MCF 10A (cell line): ENCODE measurements at regions not wholly inside any gene's neighbourhood (a gene's known extent, or its start where the extent isn't known, plus 50 kb on each side); places are given as distances from the start of the nearest gene placed in this dataset.
A peak's percentile ranks its signal among the peaks of the same experiment; 100 is the strongest.

Experiments
- BruUV-seq: library from RNA; stranded (reverse); fragments of 400-500 nt; replicated peaks from 2 replicates; lab custom pipeline; 2021; lab: Mats Ljungman, UMichigan
- CTCF ChIA-PET: fragments of 300-600 bp; sonication (Branson Sonifier 250); formaldehyde crosslinking; extraction: SDS; loops from one replicate; lab custom pipeline; 2021; ENCODE audit warnings: antibody characterized with exemption, inconsistent platforms; lab: Yijun Ruan, JAX
- POLR2A ChIA-PET: fragments of 300-600, 350-650 bp; sonication (Branson Sonifier 250); formaldehyde crosslinking; extraction: SDS; loops from one replicate; lab custom pipeline; 2020; ENCODE audit warnings: antibody characterized with exemption, inconsistent platforms; lab: Yijun Ruan, JAX
- DNase-seq: peaks from one replicate; pipeline ENCODE4 v3.0.0-alpha.2; 2018; ENCODE audit not compliant: unreplicated experiment
- H3K27ac Mint-ChIP-seq: one replicate; pipeline ENCODE4 v1.8.0; 2022; ENCODE audit warnings: mild to moderate bottlenecking, low read depth, mixed read lengths; ENCODE audit not compliant: unreplicated experiment
- H3K27me3 Mint-ChIP-seq: one replicate; pipeline ENCODE4 v1.8.0; 2022; ENCODE audit warnings: mixed read lengths; ENCODE audit not compliant: insufficient read depth, unreplicated experiment
- H3K36me3 Mint-ChIP-seq: one replicate; pipeline ENCODE4 v1.8.0; 2022; ENCODE audit warnings: mild to moderate bottlenecking, moderate library complexity, mixed read lengths; ENCODE audit not compliant: insufficient read depth, unreplicated experiment
- H3K4me1 Mint-ChIP-seq: one replicate; pipeline ENCODE4 v1.8.0; 2022; ENCODE audit warnings: mixed read lengths; ENCODE audit not compliant: insufficient read depth, unreplicated experiment
- H3K4me3 Mint-ChIP-seq: one replicate; pipeline ENCODE4 v1.8.0; 2022; ENCODE audit warnings: mild to moderate bottlenecking, moderate library complexity, mixed read lengths; ENCODE audit not compliant: unreplicated experiment
- H3K9me3 Mint-ChIP-seq: one replicate; pipeline ENCODE4 v1.8.0; 2022; ENCODE audit warnings: mixed read lengths; ENCODE audit not compliant: unreplicated experiment
- CTCF ChIP-seq: fragments of 200-600 bp; IDR thresholded peaks from one replicate; pipeline ENCODE4 v1.8.0; 2022; ENCODE audit warnings: antibody characterized with exemption, mild to moderate bottlenecking; ENCODE audit not compliant: unreplicated experiment
- intact Hi-C: fragments of 100-400 bp; cut with micrococcal nuclease; formaldehyde crosslinking; loops from 2 replicates; pipeline ENCODE4 v1.14.1; 2022

- intact Hi-C loops = no loop called here
- ChIA-PET POLR2A (no interaction called here), CTCF (no interaction called here)
- DNase-seq = no peak
- H3K27me3 Mint-ChIP-seq = no peaks in the 10 kb centered on the region
- H3K4me1 Mint-ChIP-seq = no peaks in the 10 kb centered on the region
- no peaks in the 10 kb centered on the region for H3K36me3 Mint-ChIP-seq
- TF ChIP-seq CTCF = no peak
- no peak overlapping the region for H3K27ac Mint-ChIP-seq
- H3K9me3 Mint-ChIP-seq = peaks cover 5% of the 10 kb centered on the region
- no peak overlapping the region for H3K4me3 Mint-ChIP-seq
- no TSS peak for BruUV-seq
Measured at GRCh38 chr3:78462021-78462420, 1305.8 kb downstream of the ROBO1 start.

- H3K4me3 Mint-ChIP-seq = no peak overlapping the region
- CTCF ChIA-PET = interaction anchor here (0.7 kb wide), 1 partner anchor 1920 kb away, joined by 5 read pairs; no protein-coding TSS in a partner anchor
- no peak overlapping the region for H3K27ac Mint-ChIP-seq
- POLR2A ChIA-PET = no interaction called here
- no peaks in the 10 kb centered on the region for H3K36me3 Mint-ChIP-seq
- intact Hi-C loops = no loop called here
- TF ChIP-seq CTCF = no peak
- no peaks in the 10 kb centered on the region for H3K4me1 Mint-ChIP-seq
- H3K27me3 Mint-ChIP-seq = no peaks in the 10 kb centered on the region
- no TSS peak for BruUV-seq
- no peak for DNase-seq
- H3K9me3 Mint-ChIP-seq = peaks cover 12% of the 10 kb centered on the region
Measured at GRCh38 chr3:78476076-78476475, 1291.7 kb downstream of the ROBO1 start.

- ChIA-PET CTCF (no interaction called here), POLR2A (no interaction called here)
- Mint-ChIP-seq H3K9me3 (peaks cover 4% of the 10 kb centered on the region), H3K27ac (no peak overlapping the region), H3K36me3 (no peaks in the 10 kb centered on the region), H3K27me3 (no peaks in the 10 kb centered on the region), H3K4me1 (no peaks in the 10 kb centered on the region), H3K4me3 (no peak overlapping the region)
- DNase-seq = peak; percentile 32
- intact Hi-C loops = no loop called here
- BruUV-seq = no TSS peak
- no peak for TF ChIP-seq CTCF
Measured at GRCh38 chr3:78481050-78481449, 1286.7 kb downstream of the ROBO1 start.

GRCh38 chr3:78483090-78483489 is 1284.7 kb downstream of the ROBO1 start:
- no peaks in the 10 kb centered on the region for H3K4me1 Mint-ChIP-seq
- intact Hi-C loops = no loop called here
- TF ChIP-seq CTCF = no peak
- no peak overlapping the region for H3K4me3 Mint-ChIP-seq
- ChIA-PET CTCF (no interaction called here), POLR2A (no interaction called here)
- no peaks in the 10 kb centered on the region for H3K36me3 Mint-ChIP-seq
- H3K9me3 Mint-ChIP-seq = peaks cover 11% of the 10 kb centered on the region
- no peak overlapping the region for H3K27ac Mint-ChIP-seq
- no peaks in the 10 kb centered on the region for H3K27me3 Mint-ChIP-seq
- no peak for DNase-seq
- no TSS peak for BruUV-seq
